NB4 (cell line): ENCODE measurements at regions not wholly inside any gene's neighbourhood (a gene's known extent, or its start where the extent isn't known, plus 50 kb on each side); places are given as distances from the start of the nearest gene placed in this dataset.
"Not testable (repeated sequence)": the region's sequence is repeated elsewhere in the genome, so short reads cannot be mapped to it uniquely, and the experiment has no call there.

Experiments used
- POLR2A ChIP-seq: IDR thresholded peaks from 2 replicates; pipeline ENCODE4 v1.6.1; 2011; ENCODE audit warnings: mild to moderate bottlenecking; ENCODE audit not compliant: insufficient read length; ENCODE audit errors: extremely low read depth
- TF ChIP-seq, protein P1 (sequence below): IDR thresholded peaks from one replicate; pipeline ENCODE4 v1.5.1; 2012; ENCODE audit warnings: low read depth, low read length

- TF ChIP-seq, protein P1, sequence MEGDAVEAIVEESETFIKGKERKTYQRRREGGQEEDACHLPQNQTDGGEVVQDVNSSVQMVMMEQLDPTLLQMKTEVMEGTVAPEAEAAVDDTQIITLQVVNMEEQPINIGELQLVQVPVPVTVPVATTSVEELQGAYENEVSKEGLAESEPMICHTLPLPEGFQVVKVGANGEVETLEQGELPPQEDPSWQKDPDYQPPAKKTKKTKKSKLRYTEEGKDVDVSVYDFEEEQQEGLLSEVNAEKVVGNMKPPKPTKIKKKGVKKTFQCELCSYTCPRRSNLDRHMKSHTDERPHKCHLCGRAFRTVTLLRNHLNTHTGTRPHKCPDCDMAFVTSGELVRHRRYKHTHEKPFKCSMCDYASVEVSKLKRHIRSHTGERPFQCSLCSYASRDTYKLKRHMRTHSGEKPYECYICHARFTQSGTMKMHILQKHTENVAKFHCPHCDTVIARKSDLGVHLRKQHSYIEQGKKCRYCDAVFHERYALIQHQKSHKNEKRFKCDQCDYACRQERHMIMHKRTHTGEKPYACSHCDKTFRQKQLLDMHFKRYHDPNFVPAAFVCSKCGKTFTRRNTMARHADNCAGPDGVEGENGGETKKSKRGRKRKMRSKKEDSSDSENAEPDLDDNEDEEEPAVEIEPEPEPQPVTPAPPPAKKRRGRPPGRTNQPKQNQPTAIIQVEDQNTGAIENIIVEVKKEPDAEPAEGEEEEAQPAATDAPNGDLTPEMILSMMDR, result not testable (repeated sequence)
- not testable (repeated sequence) for TF ChIP-seq POLR2A
Measured at GRCh38 chr1:65034879-65035278, 68.5 kb upstream of the JAK1 start.
